HAP-1 (cell line): ENCODE measurements at regions not wholly inside any gene's neighbourhood (a gene's known extent, or its start where the extent isn't known, plus 50 kb on each side); places are given as distances from the start of the nearest gene placed in this dataset.

Experiments
- DNase-seq, 2 experiments: peaks; one replicate each; pipeline ENCODE4 v3.0.0-alpha.2; 2016 to 2020; ENCODE audit warnings: low spot score in 2 of 2
- H3K27me3 ChIP-seq: fragments of 250-450 bp; sonication (Bioruptor Pico); 2 replicates; pipeline ENCODE4 v1.5.1; 2020; ENCODE audit warnings: low read depth, mild to moderate bottlenecking, moderate library complexity
- H3K36me3 ChIP-seq: fragments of 250-450 bp; sonication (Bioruptor Pico); replicated peaks from 2 replicates; pipeline ENCODE4 v1.5.1; 2020; ENCODE audit warnings: mild to moderate bottlenecking
- H3K4me1 ChIP-seq: fragments of 250-450 bp; sonication (Bioruptor Pico); 2 replicates; pipeline ENCODE4 v1.5.1; 2020; ENCODE audit warnings: mild to moderate bottlenecking
- H3K4me3 ChIP-seq: fragments of 250-450 bp; sonication (Bioruptor Pico); 2 replicates; pipeline ENCODE4 v1.5.1; 2020; ENCODE audit warnings: mild to moderate bottlenecking, moderate library complexity
- H3K9me3 ChIP-seq: fragments of 250-450 bp; sonication (Bioruptor Pico); 2 replicates; pipeline ENCODE4 v1.5.1; 2020; ENCODE audit warnings: mild to moderate bottlenecking, moderate library complexity
- in situ Hi-C: fragments of 300-500 bp; cut with MboI; formaldehyde crosslinking; loops from 3 replicates; pipeline ENCODE4 v1.14.3; 2020; ENCODE audit warnings: low sequenced_read_pairs, inconsistent platforms, mixed read lengths

DNA sequence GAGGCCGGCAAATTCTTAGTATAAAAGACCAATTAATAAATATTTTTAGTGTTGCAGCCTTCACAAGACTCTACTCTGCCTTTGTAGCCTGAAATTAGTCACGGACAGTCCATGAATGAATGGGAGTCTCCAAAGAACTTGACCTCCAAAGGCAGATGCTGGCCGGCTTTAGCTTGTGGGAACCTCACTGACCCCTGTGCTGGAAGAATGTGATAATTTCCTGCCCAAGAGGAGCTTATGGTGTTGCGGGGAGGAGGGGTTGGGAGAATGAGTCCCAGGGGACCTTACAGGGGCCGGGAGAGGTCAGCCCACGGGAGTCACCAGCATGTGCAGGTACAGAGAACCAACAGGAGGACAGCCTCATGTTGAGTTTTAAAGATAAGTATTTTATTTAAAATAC is 143.1 kb downstream of the IRX2 start:
- in situ Hi-C loops: no loop called here
- Histone ChIP-seq H3K27me3 (no peaks in the 10 kb centered on the region), H3K9me3 (no peaks in the 10 kb centered on the region), H3K36me3 (no peaks in the 10 kb centered on the region), H3K4me3 (no peak overlapping the region), H3K4me1 (no peaks in the 10 kb centered on the region)
- no peak for DNase-seq

DNA sequence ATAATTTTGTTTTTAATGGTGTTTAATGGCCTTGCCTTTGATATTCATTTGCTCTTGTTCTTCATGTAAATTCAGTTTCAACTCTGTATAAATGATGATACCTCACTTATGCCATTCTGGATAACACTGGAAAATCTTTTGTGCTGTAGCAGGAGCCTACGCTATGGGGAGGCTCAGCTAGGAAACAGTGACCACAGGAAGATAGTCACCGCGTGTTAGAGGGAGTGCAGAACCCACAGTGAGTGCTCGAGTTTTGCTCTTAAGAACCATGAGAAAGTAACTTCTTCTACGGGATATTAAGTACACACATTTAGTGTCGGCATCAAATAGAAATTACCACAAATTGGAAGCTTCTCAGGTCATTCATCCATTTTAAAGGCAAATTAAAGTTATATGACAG is 143.9 kb downstream of the IRX2 start:
- H3K36me3 ChIP-seq: no peaks in the 10 kb centered on the region
- no peaks in the 10 kb centered on the region for H3K4me1 ChIP-seq
- no peak overlapping the region for H3K4me3 ChIP-seq
- DNase-seq: no peak
- H3K9me3 ChIP-seq: no peaks in the 10 kb centered on the region
- in situ Hi-C loops: no loop called here
- H3K27me3 ChIP-seq: no peaks in the 10 kb centered on the region

DNA sequence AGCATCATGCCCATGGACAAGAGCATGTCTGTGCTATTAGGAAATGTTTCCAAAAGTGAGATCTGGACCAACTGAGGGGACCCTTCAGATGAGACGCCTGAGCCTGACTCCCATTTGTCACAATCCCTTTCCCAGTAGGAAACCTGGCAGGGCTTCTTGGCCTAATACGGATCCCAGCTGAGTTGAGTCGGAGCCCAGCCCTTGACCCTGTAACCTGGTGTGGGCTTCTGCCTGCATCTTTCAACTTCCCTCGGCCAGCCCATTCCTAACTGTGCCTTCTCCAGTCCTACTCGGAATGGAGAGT is 148.3 kb downstream of the IRX2 start:
- no peaks in the 10 kb centered on the region for H3K9me3 ChIP-seq
- DNase-seq: no peak
- in situ Hi-C loops: no loop called here

DNA sequence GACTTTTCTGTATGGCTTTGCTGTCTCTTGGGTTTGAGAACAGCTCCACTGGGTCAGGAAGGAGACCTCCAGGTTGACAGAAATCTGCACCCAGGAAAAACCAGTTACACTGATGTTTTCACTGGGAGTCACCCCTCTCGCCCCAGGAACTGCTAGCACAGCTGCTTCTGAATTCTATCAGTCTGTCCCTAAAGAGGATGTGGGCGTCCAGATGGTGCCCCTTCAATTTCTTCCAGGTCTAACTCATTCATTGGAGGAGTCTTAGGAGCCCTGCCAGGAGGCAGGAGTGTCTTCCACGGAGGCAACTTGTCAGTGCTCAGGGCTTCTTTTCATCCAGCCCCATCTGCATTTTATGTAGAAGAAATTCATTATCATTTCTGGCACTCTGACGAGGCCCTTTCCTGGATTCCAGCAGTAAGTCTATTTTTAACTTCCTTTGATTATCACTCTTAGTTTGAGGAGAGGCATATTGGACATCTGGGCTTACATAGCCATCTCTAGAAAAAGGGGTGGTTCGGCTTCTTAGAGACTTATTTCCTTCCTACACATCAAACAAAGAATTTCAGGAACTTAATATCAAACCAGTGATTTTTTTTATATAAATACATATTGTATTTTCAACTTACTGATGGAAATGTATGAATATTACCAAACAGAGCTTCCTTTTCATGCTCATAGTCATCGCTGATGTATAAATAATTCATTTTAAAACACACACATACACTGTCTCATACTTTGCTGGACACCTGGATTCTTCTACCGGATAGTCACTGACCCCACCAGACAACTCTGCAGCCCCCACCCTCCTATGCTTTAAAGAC is 148.8 kb downstream of the IRX2 start:
- Histone ChIP-seq H3K4me1 (no peaks in the 10 kb centered on the region), H3K9me3 (no peaks in the 10 kb centered on the region), H3K27me3 (no peaks in the 10 kb centered on the region), H3K36me3 (no peaks in the 10 kb centered on the region), H3K4me3 (no peak overlapping the region)
- DNase-seq: no peak
- in situ Hi-C loops: no loop called here

More for the DNA sequence above, 148.3 kb downstream of the IRX2 start:
- Histone ChIP-seq H3K4me3 (no peak overlapping the region), H3K4me1 (no peaks in the 10 kb centered on the region), H3K27me3 (no peaks in the 10 kb centered on the region), H3K36me3 (no peaks in the 10 kb centered on the region)

DNA sequence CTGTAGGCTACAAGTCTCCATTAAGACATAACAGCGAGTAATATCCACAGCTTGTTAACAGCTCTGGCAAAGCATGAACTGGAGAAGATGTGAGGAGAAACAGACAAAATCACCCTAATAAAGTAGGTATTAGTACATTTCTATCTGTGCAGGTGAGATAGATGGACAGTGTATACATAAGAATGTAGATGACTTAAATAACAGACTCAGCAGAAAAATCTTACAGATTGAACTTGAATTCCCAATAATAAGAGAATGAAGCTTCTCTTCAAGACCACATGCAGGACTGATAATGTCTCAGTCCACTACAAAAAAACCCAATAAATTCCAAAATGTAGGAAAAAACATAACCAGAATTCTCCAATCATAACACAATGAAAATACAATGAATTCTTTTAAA is 153.0 kb downstream of the IRX2 start:
- H3K4me1 ChIP-seq: no peaks in the 10 kb centered on the region
- in situ Hi-C loops: no loop called here
- DNase-seq: no peak
- no peaks in the 10 kb centered on the region for H3K36me3 ChIP-seq
- no peaks in the 10 kb centered on the region for H3K9me3 ChIP-seq
- H3K27me3 ChIP-seq: no peaks in the 10 kb centered on the region
- H3K4me3 ChIP-seq: no peak overlapping the region

DNA sequence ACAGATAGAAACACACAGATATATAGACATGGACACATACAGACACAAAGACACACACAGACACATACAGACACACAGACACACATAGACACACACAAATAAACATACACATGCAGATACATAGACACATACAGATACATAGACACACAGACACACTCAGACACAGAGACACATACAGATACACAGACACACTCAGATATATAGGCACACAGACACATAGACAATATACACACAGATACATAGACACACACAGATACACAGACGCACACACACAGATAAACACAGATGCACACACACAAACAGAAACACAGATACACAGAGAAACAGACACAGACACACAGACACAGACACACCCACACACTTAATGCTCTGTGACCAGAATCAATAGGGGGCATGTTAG is 156.8 kb downstream of the IRX2 start:
- H3K27me3 ChIP-seq: no peaks in the 10 kb centered on the region
- no peak overlapping the region for H3K4me3 ChIP-seq
- no peaks in the 10 kb centered on the region for H3K4me1 ChIP-seq
- in situ Hi-C loops: no loop called here
- no peaks in the 10 kb centered on the region for H3K9me3 ChIP-seq
- no peaks in the 10 kb centered on the region for H3K36me3 ChIP-seq
- no peak for DNase-seq

DNA sequence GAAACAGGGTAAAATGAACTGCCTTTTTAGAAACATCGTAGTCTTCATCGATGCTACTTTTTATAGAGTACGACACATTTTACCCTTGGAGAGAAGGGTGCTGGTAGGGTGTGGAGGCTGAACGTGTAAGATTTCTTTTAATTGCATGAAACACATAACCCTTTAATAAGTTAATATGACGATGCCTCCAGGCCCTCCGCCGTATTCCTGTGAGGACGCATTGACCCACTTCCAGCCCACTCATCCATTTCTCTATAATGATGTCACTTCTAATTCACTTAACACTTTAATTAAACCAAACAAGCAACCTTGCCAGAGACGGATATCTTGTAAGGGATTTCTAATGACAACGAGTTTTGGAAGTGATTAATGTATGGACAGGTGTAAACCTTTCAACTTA is 158.7 kb downstream of the IRX2 start:
- in situ Hi-C loops: no loop called here
- no peaks in the 10 kb centered on the region for H3K36me3 ChIP-seq
- H3K27me3 ChIP-seq: no peaks in the 10 kb centered on the region

DNA sequence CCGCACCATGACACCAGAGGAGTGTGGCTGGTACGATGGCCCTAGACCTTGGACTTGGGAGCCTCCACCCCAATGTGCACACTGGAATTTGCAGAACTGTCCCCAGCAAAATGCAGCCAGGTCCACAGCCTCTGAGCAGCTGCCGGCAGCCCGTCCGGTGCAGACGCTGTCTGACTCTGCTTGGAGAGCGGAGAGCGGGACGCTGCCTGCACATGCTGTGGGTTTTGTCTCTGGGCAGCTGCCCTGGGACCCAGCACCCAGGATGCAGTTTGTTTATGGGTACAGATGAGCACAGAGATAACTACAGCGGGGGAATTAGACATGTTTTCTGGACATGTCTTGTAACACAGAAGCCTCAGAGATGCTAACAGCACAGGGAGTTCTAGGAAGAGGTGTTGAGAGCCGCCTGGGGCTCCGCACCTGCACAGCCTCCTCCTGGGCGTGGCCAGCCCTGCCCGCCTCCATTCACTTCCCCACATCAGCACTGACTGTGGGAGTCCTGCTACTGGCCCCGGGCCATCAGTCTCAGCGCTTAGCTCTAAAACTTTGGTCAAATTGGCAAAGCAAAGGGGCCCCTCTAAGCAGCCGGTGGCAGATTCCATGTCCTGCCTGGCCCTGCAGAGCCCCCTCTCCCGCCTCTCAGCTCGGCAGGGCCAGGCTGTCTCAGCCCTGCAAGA is 159.6 kb downstream of the IRX2 start:
- Histone ChIP-seq H3K4me1 (no peaks in the 10 kb centered on the region), H3K36me3 (no peaks in the 10 kb centered on the region), H3K9me3 (no peaks in the 10 kb centered on the region), H3K27me3 (no peaks in the 10 kb centered on the region), H3K4me3 (no peak overlapping the region)
- in situ Hi-C loops: no loop called here
- no peak for DNase-seq

More for the DNA sequence above, 158.7 kb downstream of the IRX2 start:
- Histone ChIP-seq H3K4me1 (no peaks in the 10 kb centered on the region), H3K9me3 (no peaks in the 10 kb centered on the region), H3K4me3 (no peak overlapping the region)
- DNase-seq: no peak

DNA sequence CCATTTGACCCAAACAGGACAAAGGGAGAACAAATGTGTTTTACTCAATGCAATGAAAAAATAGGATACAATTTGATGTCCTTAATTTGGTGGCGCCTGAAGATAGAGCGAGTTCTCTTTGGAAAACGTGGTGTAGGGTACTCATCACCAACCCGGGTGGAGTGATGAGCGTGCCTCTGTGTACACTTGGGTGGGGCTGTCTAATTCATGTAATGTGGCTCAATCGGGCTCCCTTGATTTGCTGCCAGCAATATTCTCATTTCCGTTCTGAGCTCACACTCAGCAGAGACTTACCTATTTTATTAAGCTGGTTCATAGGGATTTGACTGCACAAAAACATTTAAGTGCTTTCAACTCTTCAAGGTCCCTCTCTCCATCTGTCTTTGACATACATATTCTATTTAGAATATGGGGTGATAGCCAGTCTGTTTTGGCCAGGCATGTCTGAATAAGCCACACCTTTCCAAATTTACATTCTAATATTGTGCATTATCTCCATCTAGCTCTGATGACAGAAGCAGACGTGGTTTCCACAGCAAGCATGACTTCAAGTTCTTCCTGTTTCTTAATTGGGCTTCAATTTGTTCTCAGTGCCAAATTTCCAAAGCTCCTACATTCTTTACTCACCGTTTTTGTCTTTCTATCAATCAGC is 162.5 kb downstream of the IRX2 start:
- no peak overlapping the region for H3K4me3 ChIP-seq
- DNase-seq: no peak
- no peaks in the 10 kb centered on the region for H3K9me3 ChIP-seq
- H3K27me3 ChIP-seq: no peaks in the 10 kb centered on the region
- H3K4me1 ChIP-seq: no peaks in the 10 kb centered on the region
- no peaks in the 10 kb centered on the region for H3K36me3 ChIP-seq
- in situ Hi-C loops: no loop called here

DNA sequence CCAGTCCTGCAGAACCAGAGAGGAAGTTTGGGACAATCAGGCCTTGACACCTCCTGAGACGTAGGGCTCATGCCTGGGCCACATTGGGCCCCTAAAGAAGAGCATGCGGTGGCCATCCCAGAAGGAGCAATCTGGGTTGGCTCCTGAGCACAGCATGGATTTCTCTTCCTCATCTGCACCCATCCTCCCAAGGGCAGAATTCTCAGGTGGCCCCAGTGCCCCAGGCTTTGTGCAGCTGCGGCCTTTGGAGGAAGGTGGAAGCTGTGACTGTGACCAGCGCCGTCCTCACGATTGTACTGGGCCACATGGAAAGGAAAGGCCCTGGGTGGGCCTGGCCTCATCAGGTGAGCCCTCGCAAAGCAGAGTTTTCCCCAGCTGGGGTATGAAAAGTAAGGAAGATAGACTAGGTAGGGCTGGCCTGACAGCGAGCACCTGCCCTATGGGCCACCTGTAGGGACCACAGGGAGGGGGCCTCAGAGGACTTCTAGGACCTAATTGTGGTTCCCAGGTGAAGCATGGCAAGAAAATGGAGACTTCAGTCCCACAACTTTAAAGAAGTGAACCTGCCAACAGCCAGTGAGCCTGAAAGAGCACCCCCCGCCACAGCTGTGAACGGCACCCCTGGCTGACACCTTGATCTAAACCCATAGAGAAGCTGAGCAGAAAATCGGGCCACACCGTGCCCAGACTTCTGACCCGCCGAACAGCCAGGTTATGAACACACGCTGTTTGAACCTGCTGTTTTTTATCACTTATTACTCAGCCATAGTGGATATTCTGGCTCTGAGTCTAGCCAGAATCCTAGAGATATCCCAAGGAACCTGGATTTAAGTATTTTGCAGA is 164.1 kb downstream of the IRX2 start:
- no peaks in the 10 kb centered on the region for H3K27me3 ChIP-seq
- no peak for DNase-seq
- H3K36me3 ChIP-seq: no peaks in the 10 kb centered on the region
- in situ Hi-C loops: no loop called here
- no peak overlapping the region for H3K4me3 ChIP-seq
- H3K9me3 ChIP-seq: no peaks in the 10 kb centered on the region
- no peaks in the 10 kb centered on the region for H3K4me1 ChIP-seq

DNA sequence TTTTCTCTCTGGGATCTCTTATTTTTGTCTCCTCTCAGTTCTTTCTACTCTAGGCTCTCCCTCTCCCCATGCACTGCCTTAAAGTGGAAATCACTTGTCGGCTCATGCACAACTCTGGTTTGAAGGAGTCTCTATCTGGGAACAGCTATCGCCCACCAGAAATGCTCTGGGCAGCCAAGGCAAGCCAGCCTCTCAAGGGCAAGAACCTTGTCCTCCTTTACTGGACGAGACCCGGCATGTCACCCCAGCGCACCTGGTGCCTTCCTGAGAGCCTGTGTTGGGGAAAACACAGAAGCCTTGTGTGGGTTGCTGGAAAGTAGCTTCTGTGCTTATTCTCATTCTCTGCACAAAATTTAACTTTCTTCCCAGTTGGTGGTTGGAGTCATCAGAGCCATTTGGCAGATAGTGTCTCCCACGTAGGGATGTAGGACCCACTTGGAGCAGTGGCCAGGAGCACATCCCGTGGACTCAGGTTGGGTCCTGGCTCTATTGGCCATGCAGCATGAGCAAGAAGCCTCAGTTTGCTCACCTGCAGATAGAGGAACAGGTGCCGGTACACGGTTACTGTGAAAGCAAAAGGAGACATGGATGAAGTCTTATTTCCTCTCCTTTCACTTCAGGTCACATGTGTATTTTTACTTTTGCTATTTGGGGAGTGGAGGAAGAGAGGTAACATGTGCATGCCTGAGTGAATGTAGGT is 165.3 kb downstream of the IRX2 start:
- in situ Hi-C loops: no loop called here
- H3K27me3 ChIP-seq: no peaks in the 10 kb centered on the region
- no peaks in the 10 kb centered on the region for H3K9me3 ChIP-seq

DNA sequence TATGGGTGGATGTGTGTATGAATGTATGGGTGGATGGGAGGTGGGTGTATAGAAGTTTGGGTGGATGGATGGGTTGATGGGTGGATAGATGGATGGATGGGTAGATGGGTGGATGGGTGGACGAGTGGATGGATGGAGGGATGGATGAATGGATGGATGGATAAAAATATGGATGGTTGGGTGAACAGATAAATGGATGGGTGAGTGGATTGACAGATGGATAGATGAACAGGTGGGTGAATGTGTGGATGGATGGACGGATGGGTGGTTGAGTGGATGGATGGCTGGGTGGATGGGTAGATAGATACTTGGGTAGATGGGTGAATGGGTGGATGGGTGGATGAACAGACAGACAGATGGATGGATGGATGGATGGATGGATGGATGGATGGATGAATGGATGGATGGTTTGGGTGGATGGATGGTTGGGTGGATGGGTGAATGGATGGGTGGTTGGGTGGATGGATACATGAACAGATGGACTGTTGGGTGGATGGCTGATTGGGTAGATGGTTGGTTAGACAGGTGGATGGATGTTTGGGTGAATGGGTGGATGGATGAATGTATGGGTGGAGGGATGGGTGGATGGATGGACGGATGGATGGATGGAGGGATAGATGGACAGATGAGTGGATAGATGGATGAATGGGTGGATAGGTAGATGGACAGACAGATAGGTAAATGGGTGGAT is 166.8 kb downstream of the IRX2 start:
- no peak overlapping the region for H3K4me3 ChIP-seq
- no peaks in the 10 kb centered on the region for H3K36me3 ChIP-seq
- no peaks in the 10 kb centered on the region for H3K9me3 ChIP-seq
- DNase-seq: no peak
- H3K4me1 ChIP-seq: no peaks in the 10 kb centered on the region
- in situ Hi-C loops: no loop called here
- H3K27me3 ChIP-seq: no peaks in the 10 kb centered on the region

More for the DNA sequence above, 165.3 kb downstream of the IRX2 start:
- Histone ChIP-seq H3K4me3 (no peak overlapping the region), H3K4me1 (no peaks in the 10 kb centered on the region), H3K36me3 (no peaks in the 10 kb centered on the region)
- DNase-seq: no peak

DNA sequence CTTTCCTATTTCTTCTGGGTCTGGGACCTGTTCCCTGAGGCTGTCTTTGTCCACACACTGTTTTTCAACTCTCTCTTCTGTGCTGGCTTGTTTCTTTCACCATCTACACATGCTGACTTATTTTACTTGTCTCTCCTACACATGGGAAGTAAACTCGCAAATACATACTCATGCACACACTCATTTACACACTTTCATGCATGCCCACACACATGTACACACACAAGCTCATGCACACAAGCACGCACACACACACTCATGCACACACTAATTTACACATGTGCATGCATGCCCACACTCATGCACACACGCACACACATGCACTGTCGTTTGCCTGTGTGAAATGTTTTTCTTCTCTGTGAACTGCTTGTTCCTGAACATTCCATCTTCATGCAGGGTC is 169.0 kb downstream of the IRX2 start:
- Histone ChIP-seq H3K27me3 (no peaks in the 10 kb centered on the region), H3K4me1 (no peaks in the 10 kb centered on the region), H3K36me3 (no peaks in the 10 kb centered on the region), H3K4me3 (no peak overlapping the region), H3K9me3 (no peaks in the 10 kb centered on the region)
- in situ Hi-C loops: no loop called here
- DNase-seq: no peak
